ENCODE measurements at regions not wholly inside any gene's neighbourhood (a gene's known extent, or its start where the extent isn't known, plus 50 kb on each side); places are given as distances from the start of the nearest gene placed in this dataset.

DNA sequence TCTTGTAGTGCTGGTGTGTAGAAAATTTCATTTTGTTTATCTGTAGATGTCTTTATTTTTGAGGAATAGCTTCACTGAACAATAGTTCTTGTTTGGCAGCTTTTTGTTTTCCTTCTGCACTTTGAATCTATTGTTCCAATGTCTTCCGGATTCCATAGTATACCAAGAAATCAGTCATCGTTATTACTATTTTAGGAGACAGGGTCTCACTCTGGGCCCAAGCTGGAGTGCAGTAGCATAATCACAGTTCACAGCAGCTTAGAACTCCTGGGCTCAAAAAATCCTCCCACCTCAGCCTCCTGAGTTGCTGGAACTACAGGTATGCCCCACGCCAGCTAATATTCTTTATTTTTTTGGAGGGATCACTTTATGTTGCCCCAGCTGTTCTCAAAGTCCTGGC, 67.7 kb upstream of the RGS2 start:
- Histone ChIP-seq H3K36me3 (ENCODE audit: insufficient read depth, low read length) (no peaks in the 10 kb centered on the region), H3K27me3 (ENCODE audit: insufficient read depth, low read length) (no peaks in the 10 kb centered on the region), H3K27ac (ENCODE audit: low read depth, low read length, poor library complexity, severe bottlenecking) (no peak overlapping the region), H4K20me1 (ENCODE audit: insufficient read depth, low read length) (no peaks in the 10 kb centered on the region), H3K9ac (ENCODE audit: low read length) (no peak overlapping the region), H3K79me2 (ENCODE audit: insufficient read depth, low read length) (no peaks in the 10 kb centered on the region), H3K4me2 (ENCODE audit: low read length) (no peak overlapping the region), H3K9me2 (ENCODE audit: low read depth, low read length) (no peaks in the 10 kb centered on the region), H3K4me3 (ENCODE audit: low read depth, low read length, poor library complexity, severe bottlenecking) (no peak overlapping the region), H3K4me1 (ENCODE audit: insufficient read depth, low read length, severe bottlenecking) (peaks cover 7% of the 10 kb centered on the region), H3K9me3 (ENCODE audit: low read length) (no peaks in the 10 kb centered on the region), H3F3A (ENCODE audit: insufficient read depth, low read length) (no peaks in the 10 kb centered on the region), H2AFZ (ENCODE audit: low read length) (no peak overlapping the region)
- TF ChIP-seq, protein P1, sequence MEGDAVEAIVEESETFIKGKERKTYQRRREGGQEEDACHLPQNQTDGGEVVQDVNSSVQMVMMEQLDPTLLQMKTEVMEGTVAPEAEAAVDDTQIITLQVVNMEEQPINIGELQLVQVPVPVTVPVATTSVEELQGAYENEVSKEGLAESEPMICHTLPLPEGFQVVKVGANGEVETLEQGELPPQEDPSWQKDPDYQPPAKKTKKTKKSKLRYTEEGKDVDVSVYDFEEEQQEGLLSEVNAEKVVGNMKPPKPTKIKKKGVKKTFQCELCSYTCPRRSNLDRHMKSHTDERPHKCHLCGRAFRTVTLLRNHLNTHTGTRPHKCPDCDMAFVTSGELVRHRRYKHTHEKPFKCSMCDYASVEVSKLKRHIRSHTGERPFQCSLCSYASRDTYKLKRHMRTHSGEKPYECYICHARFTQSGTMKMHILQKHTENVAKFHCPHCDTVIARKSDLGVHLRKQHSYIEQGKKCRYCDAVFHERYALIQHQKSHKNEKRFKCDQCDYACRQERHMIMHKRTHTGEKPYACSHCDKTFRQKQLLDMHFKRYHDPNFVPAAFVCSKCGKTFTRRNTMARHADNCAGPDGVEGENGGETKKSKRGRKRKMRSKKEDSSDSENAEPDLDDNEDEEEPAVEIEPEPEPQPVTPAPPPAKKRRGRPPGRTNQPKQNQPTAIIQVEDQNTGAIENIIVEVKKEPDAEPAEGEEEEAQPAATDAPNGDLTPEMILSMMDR (IDR thresholded peaks at IDR 0.05; ENCODE audit: low read length): no peak
- TF ChIP-seq EZH2 (IDR thresholded peaks at IDR 0.05; ENCODE audit: borderline replicate concordance, low read length): no peak

GRCh38 chr1:192747301-192747700, 61.5 kb upstream of the RGS2 start:
- Histone ChIP-seq H3K4me1 (ENCODE audit: insufficient read depth, low read length, severe bottlenecking) (peaks cover 5% of the 10 kb centered on the region), H3K79me2 (ENCODE audit: insufficient read depth, low read length) (no peaks in the 10 kb centered on the region), H2AFZ (ENCODE audit: low read length) (no peak overlapping the region), H3K4me2 (ENCODE audit: low read length) (no peak overlapping the region), H3K9me2 (ENCODE audit: low read depth, low read length) (no peaks in the 10 kb centered on the region), H3K9me3 (ENCODE audit: low read length) (peaks cover 1% of the 10 kb centered on the region), H4K20me1 (ENCODE audit: insufficient read depth, low read length) (no peaks in the 10 kb centered on the region), H3F3A (ENCODE audit: insufficient read depth, low read length) (no peaks in the 10 kb centered on the region), H3K36me3 (ENCODE audit: insufficient read depth, low read length) (no peaks in the 10 kb centered on the region), H3K27me3 (ENCODE audit: insufficient read depth, low read length) (no peaks in the 10 kb centered on the region), H3K4me3 (ENCODE audit: low read depth, low read length, poor library complexity, severe bottlenecking) (no peak overlapping the region), H3K27ac (ENCODE audit: low read depth, low read length, poor library complexity, severe bottlenecking) (no peak overlapping the region), H3K9ac (ENCODE audit: low read length) (no peak overlapping the region)
- TF ChIP-seq, protein P1 (IDR thresholded peaks at IDR 0.05; ENCODE audit: low read length): no peak
- TF ChIP-seq EZH2 (IDR thresholded peaks at IDR 0.05; ENCODE audit: borderline replicate concordance, low read length): no peak

- Histone ChIP-seq H3K79me2 (ENCODE audit: insufficient read depth, low read length) (no peaks in the 10 kb centered on the region), H2AFZ (ENCODE audit: low read length) (no peak overlapping the region), H3F3A (ENCODE audit: insufficient read depth, low read length) (no peaks in the 10 kb centered on the region), H3K9ac (ENCODE audit: low read length) (no peak overlapping the region), H4K20me1 (ENCODE audit: insufficient read depth, low read length) (no peaks in the 10 kb centered on the region), H3K9me2 (ENCODE audit: low read depth, low read length) (no peaks in the 10 kb centered on the region), H3K36me3 (ENCODE audit: insufficient read depth, low read length) (no peaks in the 10 kb centered on the region), H3K27ac (ENCODE audit: low read depth, low read length, poor library complexity, severe bottlenecking) (no peak overlapping the region), H3K9me3 (ENCODE audit: low read length) (peaks cover 4% of the 10 kb centered on the region), H3K4me2 (ENCODE audit: low read length) (no peak overlapping the region), H3K27me3 (ENCODE audit: insufficient read depth, low read length) (no peaks in the 10 kb centered on the region), H3K4me1 (ENCODE audit: insufficient read depth, low read length, severe bottlenecking) (no peaks in the 10 kb centered on the region), H3K4me3 (ENCODE audit: low read depth, low read length, poor library complexity, severe bottlenecking) (no peak overlapping the region)
- TF ChIP-seq, protein P1 (IDR thresholded peaks at IDR 0.05; ENCODE audit: low read length): no peak
- TF ChIP-seq EZH2 (IDR thresholded peaks at IDR 0.05; ENCODE audit: borderline replicate concordance, low read length): no peak
Measured at GRCh38 chr1:192747943-192748342, 60.9 kb upstream of the RGS2 start.

All from OCI-LY1 (cell line).